Astrocyte of the cerebellum (primary cell): ENCODE measurements at regions not wholly inside any gene's neighbourhood (a gene's known extent, or its start where the extent isn't known, plus 50 kb on each side); places are given as distances from the start of the nearest gene placed in this dataset.

Source experiments
- DNase-seq: peaks from one replicate; pipeline ENCODE4 v3.0.0-alpha.2; 2011; ENCODE audit warnings: low read depth
- H3K4me3 ChIP-seq: 2 replicates; pipeline ENCODE4 v1.5.1; 2011; ENCODE audit warnings: mild to moderate bottlenecking, low read depth, low read length, moderate library complexity
- CTCF ChIP-seq: IDR thresholded peaks from 2 replicates; pipeline ENCODE4 v1.5.1; 2012; ENCODE audit warnings: low read length, low read depth, moderate library complexity, mild to moderate bottlenecking; ENCODE audit errors: missing control alignments
- in situ Hi-C: cut with HindIII; loops from 2 replicates; pipeline ENCODE4 v1.10.0; 2017; ENCODE audit warnings: low sequenced_read_pairs

DNA sequence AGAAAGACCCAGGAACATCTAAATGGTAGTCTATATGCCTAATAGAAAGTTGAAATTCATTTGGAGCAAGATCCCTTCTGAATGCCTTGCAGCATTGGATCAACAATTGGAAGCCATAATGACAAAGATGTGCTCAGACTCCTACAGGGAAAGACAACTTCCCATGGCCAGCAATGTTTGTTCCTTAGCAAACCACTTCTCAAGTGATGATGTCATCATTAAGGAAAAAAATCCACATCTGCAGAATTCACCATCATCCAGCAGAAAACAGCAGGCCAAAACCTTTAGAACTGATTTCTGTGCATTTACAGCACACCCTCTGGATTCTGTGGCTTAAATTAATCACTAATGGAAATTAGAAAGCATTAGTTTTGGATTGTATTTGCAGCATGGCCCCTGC is 82.4 kb upstream of the ZIC3 start:
- in situ Hi-C loops: no loop called here

DNA sequence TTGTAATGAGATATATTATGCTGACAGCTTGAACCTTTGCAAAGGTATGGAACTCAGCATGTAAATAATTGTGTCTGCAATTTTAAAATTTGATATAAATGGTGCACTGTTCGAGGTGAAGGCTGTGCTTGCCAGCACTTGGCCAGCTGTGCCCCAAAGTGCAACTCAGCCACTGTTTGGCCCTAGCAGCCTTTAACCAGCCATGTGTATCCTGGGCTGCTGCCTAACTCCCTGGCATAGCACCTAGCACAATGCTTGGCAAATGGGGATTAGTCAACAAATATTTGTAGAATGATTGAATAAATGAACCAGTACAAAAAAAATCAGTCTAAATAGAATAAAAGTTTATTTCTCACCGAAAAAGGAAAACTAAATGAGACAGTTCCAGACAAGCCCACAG is 83.8 kb upstream of the ZIC3 start:
- in situ Hi-C loops: no loop called here
- DNase-seq: no peak
- TF ChIP-seq CTCF: no peak
- H3K4me3 ChIP-seq: no peak overlapping the region

More for the DNA sequence above, 82.4 kb upstream of the ZIC3 start:
- no peak for DNase-seq
- no peak overlapping the region for H3K4me3 ChIP-seq
- TF ChIP-seq CTCF: no peak

- DNase-seq: no peak
- no peak overlapping the region for H3K4me3 ChIP-seq
- TF ChIP-seq CTCF: no peak
- in situ Hi-C loops: no loop called here
These were observed 86.5 kb upstream of the ZIC3 start for GRCh38 chrX:137479386-137479785.

GRCh38 chrX:137441711-137442110 is 124.2 kb upstream of the ZIC3 start:
- DNase-seq: no peak
- TF ChIP-seq CTCF: no peak
- in situ Hi-C loops: no loop called here
- H3K4me3 ChIP-seq: no peak overlapping the region

DNA sequence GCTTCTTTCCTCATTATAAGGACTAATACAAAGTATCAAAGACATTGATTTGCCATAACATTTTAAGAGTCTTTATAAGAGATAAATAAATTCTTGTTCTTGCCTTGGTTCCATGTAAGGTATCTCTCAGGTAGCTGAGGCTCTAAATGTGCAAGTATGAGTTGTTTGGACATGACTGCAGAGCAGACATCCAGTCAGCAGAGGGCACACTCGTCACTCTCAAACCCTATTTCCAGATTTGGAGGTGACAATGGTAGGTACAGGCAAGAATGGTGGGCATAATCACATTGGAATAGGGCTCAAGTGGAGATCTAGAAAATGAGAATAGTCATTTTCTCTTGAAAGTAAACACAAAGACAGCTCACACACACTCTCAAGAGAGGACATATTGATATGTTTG is 133.3 kb upstream of the ZIC3 start:
- TF ChIP-seq CTCF: peak; percentile 62
- no peak overlapping the region for H3K4me3 ChIP-seq
- in situ Hi-C loops: no loop called here
- peak; percentile 5 for DNase-seq

DNA sequence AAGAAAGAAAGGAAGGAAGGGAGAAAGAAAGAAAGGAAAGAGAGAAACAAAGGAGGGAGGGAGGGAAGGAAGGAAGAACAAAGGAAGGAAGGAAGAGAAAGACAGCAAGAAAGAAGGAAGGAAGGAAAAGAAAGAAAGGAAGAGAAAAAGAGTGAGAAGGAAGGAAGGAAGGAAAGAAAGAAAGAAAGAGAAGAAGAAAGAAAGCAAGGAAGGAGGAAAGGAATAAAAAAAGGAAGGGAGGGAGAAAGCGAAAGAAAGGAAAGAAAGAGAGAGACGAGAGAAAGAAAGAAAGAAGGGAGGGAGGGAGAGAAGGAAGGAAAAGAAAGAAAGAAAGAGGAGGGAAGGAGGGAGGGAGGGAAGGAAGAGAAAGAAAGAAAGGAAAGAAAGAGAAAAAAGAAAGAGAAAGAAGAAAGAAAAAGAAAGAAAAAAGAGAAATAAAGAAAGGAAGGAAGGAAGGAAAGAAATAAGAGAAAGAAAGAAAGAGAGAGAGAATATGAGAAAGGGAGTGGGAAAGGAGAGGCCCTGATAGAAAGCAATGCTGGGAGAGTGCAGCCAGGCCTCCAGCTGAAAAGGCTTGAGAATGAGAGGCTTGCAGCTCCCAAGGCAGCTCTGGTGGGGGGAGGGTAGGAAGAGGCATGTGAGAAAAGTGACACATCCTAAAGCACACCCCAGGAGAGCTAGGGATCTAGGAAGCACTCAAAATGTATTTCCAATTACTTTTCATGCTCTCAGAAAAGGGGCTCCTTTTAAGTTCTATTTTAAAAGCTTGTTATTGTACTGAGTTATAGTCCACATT is 134.0 kb upstream of the ZIC3 start:
- in situ Hi-C loops: no loop called here
- DNase-seq: no peak
- H3K4me3 ChIP-seq: no peak overlapping the region
- no peak for TF ChIP-seq CTCF
